MM.1S (cell line): ENCODE measurements at regions not wholly inside any gene's neighbourhood (a gene's known extent, or its start where the extent isn't known, plus 50 kb on each side); places are given as distances from the start of the nearest gene placed in this dataset.

ENCODE experiments used
- DNase-seq: peaks from one replicate; pipeline ENCODE4 v3.0.0-alpha.2; 2015
- H2AFZ ChIP-seq: fragments of 300-600 bp; sonication (generic); 2 replicates; pipeline ENCODE4 v1.6.0; 2016; ENCODE audit warnings: antibody characterized with exemption, low read length
- H3F3A ChIP-seq: fragments of 300-600 bp; sonication (generic); 2 replicates; pipeline ENCODE4 v1.6.1; 2016; ENCODE audit warnings: mild to moderate bottlenecking, antibody characterized with exemption, low read length, moderate library complexity, mixed read lengths; ENCODE audit not compliant: insufficient read depth
- H3K27ac ChIP-seq: fragments of 300-600 bp; sonication (generic); 2 replicates; pipeline ENCODE4 v1.5.1; 2016; ENCODE audit warnings: mild to moderate bottlenecking, low read length
- H3K27me3 ChIP-seq: fragments of 300-600 bp; sonication (generic); replicated peaks from 2 replicates; pipeline ENCODE4 v1.6.0; 2016; ENCODE audit warnings: low read length; ENCODE audit not compliant: insufficient read depth
- H3K36me3 ChIP-seq: fragments of 300-600 bp; sonication (generic); replicated peaks from 2 replicates; pipeline ENCODE4 v1.6.1; 2016; ENCODE audit warnings: mild to moderate bottlenecking, low read length, mixed read lengths; ENCODE audit not compliant: insufficient read depth
- H3K4me1 ChIP-seq: fragments of 300-600 bp; sonication (generic); 2 replicates; pipeline ENCODE4 v1.6.1; 2016; ENCODE audit warnings: low read length, mixed read lengths
- H3K4me2 ChIP-seq: fragments of 300-600 bp; sonication (generic); 2 replicates; pipeline ENCODE4 v1.6.0; 2016; ENCODE audit warnings: low read depth, low read length
- H3K4me3 ChIP-seq: fragments of 300-600 bp; sonication (generic); 2 replicates; pipeline ENCODE4 v1.5.1; 2016; ENCODE audit warnings: low read length, mixed read lengths
- H3K79me2 ChIP-seq: fragments of 300-600 bp; sonication (generic); 2 replicates; pipeline ENCODE4 v1.6.1; 2016; ENCODE audit warnings: mixed run types, low read length, mixed read lengths
- H3K9ac ChIP-seq: fragments of 300-600 bp; sonication (generic); 2 replicates; pipeline ENCODE4 v1.6.1; 2016; ENCODE audit warnings: low read length, mixed read lengths
- H3K9me2 ChIP-seq: fragments of 300-600 bp; sonication (generic); replicated peaks from 2 replicates; pipeline ENCODE4 v1.6.1; 2016; ENCODE audit warnings: mild to moderate bottlenecking, low read length, mixed read lengths; ENCODE audit not compliant: insufficient read depth
- H3K9me3 ChIP-seq: fragments of 300-600 bp; sonication (generic); replicated peaks from 2 replicates; pipeline ENCODE4 v1.6.1; 2016; ENCODE audit warnings: mild to moderate bottlenecking, low read length, mixed read lengths; ENCODE audit not compliant: insufficient read depth
- H4K20me1 ChIP-seq: fragments of 300-600 bp; sonication (generic); 2 replicates; pipeline ENCODE4 v1.6.1; 2016; ENCODE audit warnings: mild to moderate bottlenecking, low read length, moderate library complexity, mixed read lengths; ENCODE audit not compliant: insufficient read depth
- CTCF ChIP-seq: fragments of 300-600 bp; sonication (generic); IDR thresholded peaks from 2 replicates; pipeline ENCODE4 v1.5.1; 2016; ENCODE audit warnings: antibody characterized with exemption, low read length, mixed read lengths
- EZH2 ChIP-seq: fragments of 300-600 bp; sonication (generic); optimal IDR thresholded peaks from 2 replicates; pipeline ENCODE3; 2017; ENCODE audit warnings: low read depth, mild to moderate bottlenecking, antibody characterized with exemption, low read length, mixed read lengths
- EZH2phosphoT487 ChIP-seq: fragments of 300-600 bp; sonication (generic); IDR thresholded peaks from 2 replicates; pipeline ENCODE4 v1.6.1; 2018; ENCODE audit warnings: antibody characterized with exemption, low read length

DNA sequence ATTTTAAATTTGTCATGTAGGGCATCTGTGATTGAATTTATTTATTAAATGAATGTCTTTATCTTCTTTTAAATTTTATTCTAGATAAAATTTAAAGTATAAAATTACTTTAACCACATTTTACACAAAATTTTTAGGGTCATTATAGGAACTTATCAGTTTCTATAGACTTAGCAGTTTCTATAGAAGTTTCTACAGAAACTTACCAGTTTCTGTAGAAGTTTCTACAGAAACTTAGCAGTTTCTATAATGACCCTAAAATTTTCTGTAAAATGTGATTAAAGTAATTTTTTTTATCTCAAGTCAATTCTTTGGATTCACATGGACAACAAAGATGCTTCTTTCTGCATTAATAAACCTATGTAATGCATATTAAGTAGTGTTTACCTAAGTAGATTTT lies 565.9 kb upstream of the TECRL start:
- H4K20me1 ChIP-seq = no peaks in the 10 kb centered on the region
- H3K79me2 ChIP-seq = no peaks in the 10 kb centered on the region
- H3K9me2 ChIP-seq = no peaks in the 10 kb centered on the region
- no peak overlapping the region for H2AFZ ChIP-seq
- peaks cover 12% of the 10 kb centered on the region for H3K4me1 ChIP-seq
- H3K4me3 ChIP-seq = no peak overlapping the region
- no peaks in the 10 kb centered on the region for H3K36me3 ChIP-seq
- H3K27ac ChIP-seq = peak overlapping the region; percentile 31; the same call in 1 of the 2 replicates
- H3K27me3 ChIP-seq = no peaks in the 10 kb centered on the region
- DNase-seq = peak; percentile 85
- H3K4me2 ChIP-seq = no peak overlapping the region
- H3K9me3 ChIP-seq = no peaks in the 10 kb centered on the region
- peaks cover 12% of the 10 kb centered on the region; the same call in 1 of the 2 replicates for H3F3A ChIP-seq
- TF ChIP-seq EZH2 (no peak), EZH2phosphoT487 (no peak), CTCF (no peak)
- no peak overlapping the region for H3K9ac ChIP-seq

DNA sequence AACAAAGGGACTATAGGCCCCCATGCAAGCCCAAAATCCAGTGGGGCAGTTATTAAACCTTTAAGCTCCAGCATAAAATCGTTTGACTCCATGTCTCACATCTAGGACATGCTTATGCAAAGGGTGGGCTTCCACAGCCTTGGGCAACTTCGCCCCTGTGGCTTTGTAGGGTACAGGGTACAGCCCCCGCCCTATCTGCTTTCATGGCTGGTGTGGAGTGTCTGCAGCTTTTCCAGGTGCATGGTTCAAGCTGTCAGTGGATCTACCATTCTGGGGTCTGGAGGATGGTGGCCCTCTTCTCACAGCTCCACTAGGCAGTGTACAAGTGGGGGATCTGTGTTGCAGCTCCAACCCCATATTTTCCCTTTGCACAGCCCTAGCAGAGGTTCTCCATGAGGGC lies 559.8 kb upstream of the TECRL start:
- H3K9me2 ChIP-seq = no peaks in the 10 kb centered on the region
- H3K79me2 ChIP-seq = no peaks in the 10 kb centered on the region
- H3K4me3 ChIP-seq = no peak overlapping the region
- no peak for TF ChIP-seq CTCF
- no peaks in the 10 kb centered on the region for H3K4me1 ChIP-seq
- no peaks in the 10 kb centered on the region for H3K36me3 ChIP-seq
- H4K20me1 ChIP-seq = no peaks in the 10 kb centered on the region
- H3K27me3 ChIP-seq = no peaks in the 10 kb centered on the region
- H3K4me2 ChIP-seq = no peak overlapping the region
- no peak overlapping the region for H3K9ac ChIP-seq
- H3K27ac ChIP-seq = no peak overlapping the region
- H3K9me3 ChIP-seq = no peaks in the 10 kb centered on the region
- no peak overlapping the region for H2AFZ ChIP-seq
- DNase-seq = no peak
- no peaks in the 10 kb centered on the region for H3F3A ChIP-seq

DNA sequence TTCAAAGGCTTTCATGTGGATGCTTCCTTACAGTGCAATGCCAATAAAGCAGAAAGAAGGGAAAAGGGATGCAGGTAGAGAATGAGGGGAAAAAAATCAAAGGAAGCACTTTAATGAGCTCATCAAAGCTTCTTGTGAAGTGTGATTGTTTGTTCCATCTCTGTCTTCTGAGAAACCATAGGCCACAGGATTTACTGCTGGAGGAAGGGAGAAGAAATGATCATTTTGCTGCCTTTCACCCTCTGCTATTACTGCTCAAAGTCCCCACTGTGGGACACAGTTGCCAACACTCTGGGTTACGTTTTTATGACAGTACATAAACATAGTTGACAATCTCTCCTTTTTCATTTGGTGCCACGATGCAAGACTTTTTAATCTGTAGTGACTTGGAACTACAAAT lies 558.0 kb upstream of the TECRL start:
- DNase-seq = no peak
- no peak overlapping the region for H3K27ac ChIP-seq
- H3K9me2 ChIP-seq = no peaks in the 10 kb centered on the region
- no peaks in the 10 kb centered on the region for H3K27me3 ChIP-seq
- no peaks in the 10 kb centered on the region for H3K79me2 ChIP-seq
- H2AFZ ChIP-seq = no peak overlapping the region
- no peaks in the 10 kb centered on the region for H3F3A ChIP-seq
- H4K20me1 ChIP-seq = no peaks in the 10 kb centered on the region
- H3K9me3 ChIP-seq = no peaks in the 10 kb centered on the region
- TF ChIP-seq EZH2phosphoT487 = no peak
- no peak for TF ChIP-seq CTCF
- no peak for TF ChIP-seq EZH2
- H3K4me2 ChIP-seq = no peak overlapping the region
- H3K36me3 ChIP-seq = no peaks in the 10 kb centered on the region
- no peak overlapping the region for H3K9ac ChIP-seq
- H3K4me3 ChIP-seq = no peak overlapping the region
- no peaks in the 10 kb centered on the region for H3K4me1 ChIP-seq
